Psoas muscle (tissue), 7 donors: ENCODE measurements at regions not wholly inside any gene's neighbourhood (a gene's known extent, or its start where the extent isn't known, plus 50 kb on each side); places are given as distances from the start of the nearest gene placed in this dataset.
"Not testable (repeated sequence)": the region's sequence is repeated elsewhere in the genome, so short reads cannot be mapped to it uniquely, and the experiment has no call there.

Experiments
- ATAC-seq, 4 donors: fragments of 200-7000 bp; cut with Tn5 transposase; one replicate each; pipeline ENCODE4 v1.9.1; 2020; ENCODE audit warnings: moderate library complexity in 3 of 4, mild to moderate bottlenecking in 2 of 4
- DNase-seq, 2 donors: peaks; one replicate each; pipeline ENCODE4 v3.0.0-alpha.2; 2020
- H3K27ac ChIP-seq: fragments of 200-600 bp; one replicate; pipeline ENCODE4 v1.8.0; 2022
- H3K27me3 ChIP-seq, 3 donors: fragments of 200-600 bp in 1 of 3; one replicate each; pipeline versions ENCODE4 v1.6.1 to v1.8.0; 2013 to 2022; ENCODE audit warnings: low read length in 2 of 3, mild to moderate bottlenecking in 2 of 3, moderate library complexity in 1 of 3; ENCODE audit not compliant: insufficient read depth in 3 of 3
- H3K36me3 ChIP-seq, 2 donors: fragments of 200-600 bp in 1 of 2; one replicate each; pipeline versions ENCODE4 v1.6.1 to v1.8.0; 2013 to 2022; ENCODE audit warnings: low read depth in 1 of 2, mild to moderate bottlenecking in 1 of 2, moderate library complexity in 1 of 2; ENCODE audit not compliant: insufficient read depth in 1 of 2
- H3K4me1 ChIP-seq: fragments of 200-600 bp; one replicate; pipeline ENCODE4 v1.8.0; 2022
- H3K4me3 ChIP-seq: fragments of 200-600 bp; one replicate; pipeline ENCODE4 v1.8.0; 2022; ENCODE audit warnings: mild to moderate bottlenecking
- H3K9me3 ChIP-seq: fragments of 200-600 bp; one replicate; pipeline ENCODE4 v1.8.0; 2022
- WGBS, 3 donors: extraction: QIAGEN DNeasy Blood & Tissue Kit; methylation state at CpG; one replicate each; pipeline versions ENCODE4 v1.1.6 to v1.1.7; 2013; 5-methylcytosine and 5-hydroxymethylcytosine counted together
- intact Hi-C, 2 donors: fragments of 100-400 bp; cut with DNase I; formaldehyde crosslinking; loops; one replicate each; pipeline versions ENCODE4 v1.11.0 to v1.14.2; 2022
- TF ChIP-seq, protein P1 (sequence below): fragments of 200-600 bp; IDR thresholded peaks from one replicate; pipeline ENCODE4 v1.8.0; 2022; ENCODE audit warnings: antibody characterized with exemption
- donor health status: healthy with polysubstance abuse.
- donor health status: DM: no; HTN: no; CAD: no; lungs with moderate emphysema.
- donor health status: Bipolar disorder and iron deficiency.
- donor health status: healthy.
- donor health status: DM: yes; HTN: yes; CAD: no.
- donor health status: DM: no; HTN: no; CAD: no.
- donor health status: DM: yes; HTN: yes; CAD: no.

DNA sequence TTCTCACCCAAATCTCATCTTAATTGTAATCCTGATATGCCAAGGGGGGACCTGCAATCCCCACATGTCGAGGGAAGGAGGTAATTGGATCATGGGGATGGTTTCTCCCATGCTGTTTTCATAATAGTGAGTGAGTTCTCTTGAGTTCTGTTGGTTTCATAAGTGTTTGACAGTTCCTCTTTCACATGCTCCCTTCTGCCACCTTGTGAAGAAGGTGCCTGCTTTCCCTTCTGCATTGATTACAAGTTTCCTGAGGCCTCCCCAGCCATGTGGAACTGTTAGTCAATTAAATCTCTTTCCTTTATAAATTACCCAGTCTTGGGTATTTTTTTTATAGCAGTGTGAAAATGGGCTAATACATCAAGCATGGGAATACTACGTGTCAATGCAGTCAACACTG, 925.0 kb upstream of the MAN1A1 start:
- DNase-seq (no peak), ATAC-seq (no peak)
- H3K27me3 ChIP-seq: no peaks in the 10 kb centered on the region
- H3K27ac ChIP-seq: no peak overlapping the region
- H3K4me3 ChIP-seq: no peak overlapping the region
- TF ChIP-seq, protein P1, sequence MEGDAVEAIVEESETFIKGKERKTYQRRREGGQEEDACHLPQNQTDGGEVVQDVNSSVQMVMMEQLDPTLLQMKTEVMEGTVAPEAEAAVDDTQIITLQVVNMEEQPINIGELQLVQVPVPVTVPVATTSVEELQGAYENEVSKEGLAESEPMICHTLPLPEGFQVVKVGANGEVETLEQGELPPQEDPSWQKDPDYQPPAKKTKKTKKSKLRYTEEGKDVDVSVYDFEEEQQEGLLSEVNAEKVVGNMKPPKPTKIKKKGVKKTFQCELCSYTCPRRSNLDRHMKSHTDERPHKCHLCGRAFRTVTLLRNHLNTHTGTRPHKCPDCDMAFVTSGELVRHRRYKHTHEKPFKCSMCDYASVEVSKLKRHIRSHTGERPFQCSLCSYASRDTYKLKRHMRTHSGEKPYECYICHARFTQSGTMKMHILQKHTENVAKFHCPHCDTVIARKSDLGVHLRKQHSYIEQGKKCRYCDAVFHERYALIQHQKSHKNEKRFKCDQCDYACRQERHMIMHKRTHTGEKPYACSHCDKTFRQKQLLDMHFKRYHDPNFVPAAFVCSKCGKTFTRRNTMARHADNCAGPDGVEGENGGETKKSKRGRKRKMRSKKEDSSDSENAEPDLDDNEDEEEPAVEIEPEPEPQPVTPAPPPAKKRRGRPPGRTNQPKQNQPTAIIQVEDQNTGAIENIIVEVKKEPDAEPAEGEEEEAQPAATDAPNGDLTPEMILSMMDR: no peak
- intact Hi-C loops: no loop called here
- 74 to 83% (median 79%) methylated on average over 2 of the region's 2 CpGs for WGBS, 3 donors
- no peaks in the 10 kb centered on the region for H3K36me3 ChIP-seq
- no peaks in the 10 kb centered on the region for H3K4me1 ChIP-seq
- H3K9me3 ChIP-seq: peaks cover 6% of the 10 kb centered on the region

DNA sequence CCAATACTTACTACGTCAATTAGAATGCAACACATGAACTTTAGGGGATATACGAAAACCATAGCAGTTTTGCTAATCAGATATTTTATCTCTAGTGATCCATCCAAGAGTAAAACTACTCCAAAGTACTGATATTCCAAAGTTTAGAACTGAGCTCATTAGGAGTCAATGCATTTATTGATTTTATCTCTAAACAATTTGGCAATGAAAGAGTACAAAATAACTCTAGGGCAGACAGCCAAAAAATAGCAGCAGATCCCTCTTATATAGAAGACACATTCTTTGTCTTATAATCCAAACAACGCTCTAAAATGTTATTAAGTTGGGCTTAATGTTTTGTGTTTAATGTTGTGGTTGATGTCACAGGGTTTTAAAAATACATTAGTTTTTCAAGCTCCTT, 923.9 kb upstream of the MAN1A1 start:
- no peak for DNase-seq
- H3K36me3 ChIP-seq: no peaks in the 10 kb centered on the region
- H3K4me1 ChIP-seq: no peaks in the 10 kb centered on the region
- 75 to 88% (median 81%) methylated on average over 3 of the region's 3 CpGs for WGBS, 3 donors
- no peak for ATAC-seq
- no peaks in the 10 kb centered on the region for H3K27me3 ChIP-seq
- intact Hi-C loops: no loop called here
- peaks cover 6% of the 10 kb centered on the region for H3K9me3 ChIP-seq
- H3K27ac ChIP-seq: no peak overlapping the region
- no peak overlapping the region for H3K4me3 ChIP-seq
- TF ChIP-seq, protein P1: no peak

DNA sequence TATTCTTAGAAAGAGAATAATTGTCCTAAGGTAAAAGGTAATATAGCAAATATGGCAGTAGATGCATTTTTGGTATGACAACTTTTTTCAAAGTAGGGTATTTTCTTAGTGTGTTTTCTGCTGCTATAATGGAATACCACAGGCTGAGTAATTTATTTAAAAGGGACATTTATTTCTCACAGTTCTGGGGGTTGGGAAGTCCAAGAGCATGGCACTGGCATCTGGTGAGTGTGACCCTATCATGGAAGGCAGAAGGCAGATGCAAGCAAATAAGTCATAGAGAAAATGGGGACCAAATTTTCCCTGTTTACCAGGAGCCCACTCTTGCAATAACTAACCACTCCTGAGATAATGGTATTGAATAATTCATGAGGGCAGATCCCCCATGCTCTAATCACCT, 922.5 kb upstream of the MAN1A1 start:
- no peaks in the 10 kb centered on the region for H3K36me3 ChIP-seq
- intact Hi-C loops: no loop called here
- DNase-seq (no peak), ATAC-seq (no peak)
- no peaks in the 10 kb centered on the region for H3K4me1 ChIP-seq
- no peak overlapping the region for H3K27ac ChIP-seq
- TF ChIP-seq, protein P1: no peak
- no peak overlapping the region for H3K4me3 ChIP-seq
- no peaks in the 10 kb centered on the region for H3K27me3 ChIP-seq
- H3K9me3 ChIP-seq: peaks cover 6% of the 10 kb centered on the region

GRCh38 chr6:120268256-120268655, 918.7 kb upstream of the MAN1A1 start:
- H3K27ac ChIP-seq, H3K36me3 ChIP-seq, ATAC-seq, H3K27me3 ChIP-seq, H3K4me3 ChIP-seq, H3K9me3 ChIP-seq, H3K4me1 ChIP-seq, intact Hi-C loops, DNase-seq: not testable (repeated sequence)
- WGBS, 3 donors: 91 to 92% (median 91%) methylated on average over 7 to 9 of the region's 9 CpGs

DNA sequence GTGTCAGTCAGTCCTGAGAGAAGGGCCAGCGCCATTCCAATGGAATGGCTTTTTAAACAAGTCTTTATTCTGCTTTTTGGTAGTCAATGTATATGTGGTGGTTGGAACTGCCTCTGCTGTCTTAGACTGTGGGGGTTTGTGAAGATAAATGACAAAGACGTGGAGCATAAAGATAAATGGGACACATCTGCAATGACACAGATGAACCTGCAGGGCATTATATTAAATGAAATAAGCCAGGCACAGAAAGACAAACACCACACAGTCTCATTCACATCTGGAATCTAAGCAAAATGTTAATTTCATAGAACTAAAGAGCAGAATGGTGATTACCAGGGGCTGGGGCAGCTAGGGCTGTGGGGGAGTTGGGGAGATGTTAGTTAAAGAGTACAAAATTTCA, 912.8 kb upstream of the MAN1A1 start:
- 88 to 94% (median 90%) methylated on average over 2 of the region's 2 CpGs for WGBS, 3 donors
- ATAC-seq (no peak), DNase-seq (no peak)
- Histone ChIP-seq H3K9me3 (no peaks in the 10 kb centered on the region), H3K27me3 (no peaks in the 10 kb centered on the region), H3K27ac (no peak overlapping the region), H3K36me3 (no peaks in the 10 kb centered on the region), H3K4me1 (no peaks in the 10 kb centered on the region), H3K4me3 (no peak overlapping the region)
- intact Hi-C loops: no loop called here
- TF ChIP-seq, protein P1: no peak
